GM23248 (cell line): ENCODE measurements at regions not wholly inside any gene's neighbourhood (a gene's known extent, or its start where the extent isn't known, plus 50 kb on each side); places are given as distances from the start of the nearest gene placed in this dataset.

Source experiments
- EZH2 ChIP-seq: fragments of 200-600 bp; sonication (generic); IDR thresholded peaks from 2 replicates; pipeline ENCODE4 v1.6.1; 2018; ENCODE audit warnings: antibody characterized with exemption, mild to moderate bottlenecking; ENCODE audit not compliant: insufficient read depth, poor library complexity, severe bottlenecking
- EZH2phosphoT487 ChIP-seq: fragments of 200-600 bp; sonication (generic); IDR thresholded peaks from 2 replicates; pipeline ENCODE4 v1.6.1; 2018; ENCODE audit warnings: antibody characterized with exemption, moderate library complexity, mild to moderate bottlenecking, low read depth; ENCODE audit not compliant: insufficient read depth

DNA sequence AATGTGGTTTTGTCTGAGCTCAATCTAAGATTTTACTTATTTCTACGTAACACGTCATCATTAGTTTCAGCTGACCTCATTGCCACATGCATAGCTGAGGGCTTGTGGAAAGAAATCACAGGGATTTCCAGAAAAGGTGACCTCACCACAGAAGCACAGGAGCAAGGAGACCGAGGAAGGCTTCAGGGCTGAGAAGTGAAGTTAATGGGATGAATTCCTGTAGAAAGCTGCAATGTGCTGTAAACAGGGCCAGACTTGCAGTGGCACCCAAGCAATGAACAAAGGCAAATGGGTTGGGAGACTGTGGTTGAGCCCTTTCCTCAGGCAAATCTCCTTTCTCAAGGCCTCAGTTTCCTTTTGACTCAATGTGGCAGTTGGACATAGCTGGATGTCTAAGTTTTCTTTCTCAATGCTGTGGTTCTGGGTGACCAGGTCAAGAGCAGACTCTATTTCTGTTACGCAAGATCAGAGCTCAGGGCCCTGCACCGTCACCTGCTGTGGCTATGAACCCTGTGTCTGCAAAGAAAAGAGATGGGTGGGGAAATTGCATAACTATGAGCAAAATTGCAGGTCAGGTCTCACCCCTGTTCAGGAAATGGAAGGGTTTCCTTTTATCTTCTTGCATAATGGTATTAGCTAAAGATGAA, 252.2 kb upstream of the TBL1XR1 start:
- TF ChIP-seq EZH2 (no peak), EZH2phosphoT487 (no peak)
